Heart left ventricle (tissue), 13 donors: ENCODE measurements at regions not wholly inside any gene's neighbourhood (a gene's known extent, or its start where the extent isn't known, plus 50 kb on each side); places are given as distances from the start of the nearest gene placed in this dataset.

Source experiments
- CTCF ChIP-seq, 12 donors: fragments of 200-600 bp; sonication (generic) in 4 of 12; IDR thresholded peaks; one replicate each; pipeline versions ENCODE4 v1.5.0 to v1.8.0; 2018 to 2022; ENCODE audit warnings: antibody characterized with exemption in 12 of 12, mild to moderate bottlenecking in 5 of 12
- POLR2A ChIP-seq, 2 donors: fragments of 450-650 bp; IDR thresholded peaks; one replicate each; pipeline ENCODE4 v1.6.1; 2017; ENCODE audit warnings: antibody characterized with exemption in 2 of 2, mild to moderate bottlenecking in 2 of 2, moderate library complexity in 2 of 2
- donor health status: ischemic (EF 13 %, LVEDD 7.1; RV severe dilation, severe dysfunction).
- donor health status: DM: no; HTN: yes; CAD: no.
- donor health status: DM: no; HTN: no; CAD: no.
- donor health status: ischemic (EF 25% LVEDD 6.9; RV normal size, moderate dysfunction).
- donor health status: ischemic (EF 25% LVEDD 5.7; RV mildly dilated, moderate dysfunction).
- donor health status: ischemic (EF 35%, LVEDD 5.7; RV mildly dilated, moderate dysfunction).
- donor health status: nonischemic (EF 11% LVEDD 7.7; RV severe dilation, severe dysfunction).
- donor health status: DM: yes; HTN: yes; CAD: no.
- donor health status: PGD.
- donor health status: ischemic (EF 29% LVEDD 5.4; RV normal size, mild dysfunction).
- donor health status: nonischemic (EF 23%, LVEDD 6.1; RV moderate dilation, normal function).

GRCh38 chrX:21156632-21157031, 217.6 kb upstream of the CNKSR2 start:
- TF ChIP-seq CTCF (IDR thresholded peaks at IDR 0.05) = no peak
- no peak for TF ChIP-seq POLR2A (IDR thresholded peaks at IDR 0.05)
